GM21576 (cell line): ENCODE measurements at regions not wholly inside any gene's neighbourhood (a gene's known extent, or its start where the extent isn't known, plus 50 kb on each side); places are given as distances from the start of the nearest gene placed in this dataset.

Experiments
- ATAC-seq: cut with Tn5 transposase; IDR thresholded peaks from one replicate; pipeline ENCODE4 v1.9.1; 2021; ENCODE audit warnings: mild to moderate bottlenecking, moderate library complexity; ENCODE audit not compliant: unreplicated experiment

GRCh38 chr10:107473225-107473624 lies 308.7 kb upstream of the SORCS1 start:
- ATAC-seq = no peak

GRCh38 chr10:107471911-107472310 lies 307.4 kb upstream of the SORCS1 start:
- no peak for ATAC-seq

GRCh38 chr10:107453561-107453960 lies 289.1 kb upstream of the SORCS1 start:
- no peak for ATAC-seq

- peak; percentile 63 for ATAC-seq
Observed at GRCh38 chr10:107451047-107451446, 286.5 kb upstream of the SORCS1 start.

- ATAC-seq = no peak
Observed at GRCh38 chr10:107450056-107450455, 285.6 kb upstream of the SORCS1 start.

GRCh38 chr10:107444443-107444842 lies 279.9 kb upstream of the SORCS1 start:
- no peak for ATAC-seq

- no peak for ATAC-seq
Observed at GRCh38 chr10:107443813-107444212, 279.3 kb upstream of the SORCS1 start.

- no peak for ATAC-seq
Observed at GRCh38 chr10:107443326-107443725, 278.8 kb upstream of the SORCS1 start.

- peak; percentile 96 for ATAC-seq
Observed at GRCh38 chr10:107442035-107442505, 277.6 kb upstream of the SORCS1 start.

- no peak for ATAC-seq
Observed at GRCh38 chr10:107440741-107441140, 276.2 kb upstream of the SORCS1 start.

GRCh38 chr10:107437921-107438320 lies 273.4 kb upstream of the SORCS1 start:
- ATAC-seq = no peak

- ATAC-seq = no peak
Observed at GRCh38 chr10:107436568-107436967, 272.1 kb upstream of the SORCS1 start.

GRCh38 chr10:107434854-107435253 lies 270.3 kb upstream of the SORCS1 start:
- ATAC-seq = no peak

- ATAC-seq = no peak
Observed at GRCh38 chr10:107434201-107434600, 269.7 kb upstream of the SORCS1 start.

- ATAC-seq = no peak
Observed at GRCh38 chr10:107433605-107434004, 269.1 kb upstream of the SORCS1 start.

- ATAC-seq = no peak
Observed at GRCh38 chr10:107430446-107430845, 265.9 kb upstream of the SORCS1 start.

- no peak for ATAC-seq
Observed at GRCh38 chr10:107427016-107427415, 262.5 kb upstream of the SORCS1 start.

- no peak for ATAC-seq
Observed at GRCh38 chr10:107425931-107426553, 261.5 kb upstream of the SORCS1 start.

GRCh38 chr10:107424628-107425027 lies 260.1 kb upstream of the SORCS1 start:
- ATAC-seq = no peak

- no peak for ATAC-seq
Observed at GRCh38 chr10:107423903-107424302, 259.4 kb upstream of the SORCS1 start.

GRCh38 chr10:107422681-107423080 lies 258.2 kb upstream of the SORCS1 start:
- ATAC-seq = no peak

- ATAC-seq = no peak
Observed at GRCh38 chr10:107420196-107420595, 255.7 kb upstream of the SORCS1 start.
